ENCODE measurements at regions not wholly inside any gene's neighbourhood (a gene's known extent, or its start where the extent isn't known, plus 50 kb on each side); places are given as distances from the start of the nearest gene placed in this dataset.

GRCh38 chr5:66513130-66513529 is 83.1 kb upstream of the MAST4 start:
- no peaks in the 10 kb centered on the region for H3K79me1 ChIP-seq (ENCODE audit: low read depth, low read length)
- H4K91ac ChIP-seq (ENCODE audit: low read depth, low read length, poor library complexity) = no peak overlapping the region
- no CpG with 5 or more reads among the region's 3 CpGs for WGBS, 2 donors (ENCODE audit: extremely low coverage in 2 of 2, insufficient read length in 2 of 2, insufficient replicate concordance in 1 of 2)
- H2AFZ ChIP-seq (ENCODE audit: low read length) = no peak overlapping the region
- no peak overlapping the region for H4K8ac ChIP-seq (ENCODE audit: low read depth, low read length)
- H3K27ac ChIP-seq (replicated peaks; ENCODE audit: low read length) = no peak overlapping the region
- H3K23ac ChIP-seq (ENCODE audit: low read depth, low read length, poor library complexity) = no peak overlapping the region
- H3K18ac ChIP-seq (ENCODE audit: low read length) = no peak overlapping the region
- H3K9me3 ChIP-seq (replicated peaks in 1 of 2; ENCODE audit: control insufficient read depth in 2 of 2, insufficient read depth in 1 of 2, low read depth in 1 of 2, low read length in 2 of 2) = no peaks in the 10 kb centered on the region
- DNase-seq (ENCODE audit: low spot score) = no peak
- H2BK15ac ChIP-seq (ENCODE audit: low read length) = no peak overlapping the region
- no peak overlapping the region for H3K4me3 ChIP-seq (ENCODE audit: low read length in 2 of 2)
- H3K4me2 ChIP-seq (ENCODE audit: insufficient read depth, low read length, poor library complexity, severe bottlenecking) = no peak overlapping the region
- H3K14ac ChIP-seq (ENCODE audit: low read length) = no peak overlapping the region
- no peaks in the 10 kb centered on the region for H3K36me3 ChIP-seq (replicated peaks in 1 of 2; ENCODE audit: control insufficient read depth in 2 of 2, insufficient read depth in 2 of 2, low read length in 2 of 2)
- no peak overlapping the region for H2AK5ac ChIP-seq (ENCODE audit: low read depth, low read length)
- H3K4ac ChIP-seq (ENCODE audit: low read length) = no peak overlapping the region
- no peak overlapping the region for H2BK120ac ChIP-seq (ENCODE audit: low read depth, low read length)
- H2BK12ac ChIP-seq (ENCODE audit: low read length) = no peak overlapping the region
- H3K4me1 ChIP-seq (ENCODE audit: control insufficient read depth in 2 of 2, insufficient read depth in 1 of 2, low read depth in 1 of 2, low read length in 2 of 2) = no peaks in the 10 kb centered on the region
- H3K27me3 ChIP-seq (ENCODE audit: control insufficient read depth in 3 of 3, insufficient read depth in 3 of 3, low read depth in 1 of 3, low read length in 3 of 3) = no peaks in the 10 kb centered on the region
- H3K9ac ChIP-seq (ENCODE audit: low read depth, low read length, poor library complexity) = no peak overlapping the region
- H2BK5ac ChIP-seq (ENCODE audit: low read length) = no peak overlapping the region

GRCh38 chr5:66515209-66515608 is 81.0 kb upstream of the MAST4 start:
- no peak overlapping the region for H2BK120ac ChIP-seq (ENCODE audit: low read depth, low read length)
- WGBS, 2 donors (ENCODE audit: extremely low coverage in 2 of 2, insufficient read length in 2 of 2, insufficient replicate concordance in 1 of 2) = no CpG with 5 or more reads among the region's 5 CpGs

DNA sequence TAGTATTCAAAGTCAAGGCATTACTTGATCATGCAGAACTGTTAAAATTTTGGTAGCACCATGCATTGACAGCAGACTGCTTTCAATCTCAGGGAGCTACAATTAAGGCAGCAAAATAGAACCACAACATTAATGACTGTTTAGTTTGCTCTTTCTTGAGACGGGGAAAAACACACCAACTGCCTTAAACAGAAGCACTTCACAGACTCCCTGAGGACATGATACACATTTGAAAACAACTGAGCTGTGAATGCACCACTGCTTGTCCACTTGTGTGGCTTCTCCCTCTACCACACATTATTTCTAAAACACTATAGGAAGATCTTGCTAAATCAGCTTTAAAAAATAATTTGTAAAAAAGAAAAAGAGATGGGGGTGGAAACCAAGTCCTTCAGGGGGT is 79.6 kb upstream of the MAST4 start:
- H3K4me3 ChIP-seq (ENCODE audit: low read length in 2 of 2) = no peak overlapping the region
- no peak overlapping the region for H2BK5ac ChIP-seq (ENCODE audit: low read length)
- no peaks in the 10 kb centered on the region for H3K4me1 ChIP-seq (ENCODE audit: control insufficient read depth in 2 of 2, insufficient read depth in 1 of 2, low read depth in 1 of 2, low read length in 2 of 2)
- DNase-seq (ENCODE audit: low spot score) = no peak
- H3K9me3 ChIP-seq (replicated peaks in 1 of 2; ENCODE audit: control insufficient read depth in 2 of 2, insufficient read depth in 1 of 2, low read depth in 1 of 2, low read length in 2 of 2) = peaks cover 0 to 11% of the 10 kb centered on the region in 2 donors
- H3K23ac ChIP-seq (ENCODE audit: low read depth, low read length, poor library complexity) = no peak overlapping the region
- H3K9ac ChIP-seq (ENCODE audit: low read depth, low read length, poor library complexity) = no peak overlapping the region
- H2BK12ac ChIP-seq (ENCODE audit: low read length) = no peak overlapping the region
- no peak overlapping the region for H3K4me2 ChIP-seq (ENCODE audit: insufficient read depth, low read length, poor library complexity, severe bottlenecking)
- H3K4ac ChIP-seq (ENCODE audit: low read length) = no peak overlapping the region
- H4K91ac ChIP-seq (ENCODE audit: low read depth, low read length, poor library complexity) = no peak overlapping the region
- H2AFZ ChIP-seq (ENCODE audit: low read length) = no peak overlapping the region
- H2BK15ac ChIP-seq (ENCODE audit: low read length) = no peak overlapping the region
- no peaks in the 10 kb centered on the region for H3K79me1 ChIP-seq (ENCODE audit: low read depth, low read length)
- H3K27ac ChIP-seq (replicated peaks; ENCODE audit: low read length) = no peak overlapping the region
- H2AK5ac ChIP-seq (ENCODE audit: low read depth, low read length) = no peak overlapping the region
- H3K14ac ChIP-seq (ENCODE audit: low read length) = no peak overlapping the region
- H2BK120ac ChIP-seq (ENCODE audit: low read depth, low read length) = no peak overlapping the region
- H3K27me3 ChIP-seq (ENCODE audit: control insufficient read depth in 3 of 3, insufficient read depth in 3 of 3, low read depth in 1 of 3, low read length in 3 of 3) = no peaks in the 10 kb centered on the region
- no peak overlapping the region for H3K18ac ChIP-seq (ENCODE audit: low read length)
- no peaks in the 10 kb centered on the region for H3K36me3 ChIP-seq (replicated peaks in 1 of 2; ENCODE audit: control insufficient read depth in 2 of 2, insufficient read depth in 2 of 2, low read length in 2 of 2)
- no CpG with 5 or more reads among the region's 1 CpG for WGBS, 2 donors (ENCODE audit: extremely low coverage in 2 of 2, insufficient read length in 2 of 2, insufficient replicate concordance in 1 of 2)
- H4K8ac ChIP-seq (ENCODE audit: low read depth, low read length) = no peak overlapping the region

More at GRCh38 chr5:66515209-66515608, 81.0 kb upstream of the MAST4 start:
- Histone ChIP-seq H3K14ac (ENCODE audit: low read length) (no peak overlapping the region), H3K79me1 (ENCODE audit: low read depth, low read length) (no peaks in the 10 kb centered on the region), H3K4ac (ENCODE audit: low read length) (no peak overlapping the region), H3K4me1 (ENCODE audit: control insufficient read depth in 2 of 2, insufficient read depth in 1 of 2, low read depth in 1 of 2, low read length in 2 of 2) (no peaks in the 10 kb centered on the region), H3K27me3 (ENCODE audit: control insufficient read depth in 3 of 3, insufficient read depth in 3 of 3, low read depth in 1 of 3, low read length in 3 of 3) (no peaks in the 10 kb centered on the region), H2BK5ac (ENCODE audit: low read length) (no peak overlapping the region), H3K27ac (replicated peaks; ENCODE audit: low read length) (no peak overlapping the region), H3K9ac (ENCODE audit: low read depth, low read length, poor library complexity) (no peak overlapping the region), H3K4me2 (ENCODE audit: insufficient read depth, low read length, poor library complexity, severe bottlenecking) (no peak overlapping the region), H2AFZ (ENCODE audit: low read length) (no peak overlapping the region), H3K36me3 (replicated peaks in 1 of 2; ENCODE audit: control insufficient read depth in 2 of 2, insufficient read depth in 2 of 2, low read length in 2 of 2) (no peaks in the 10 kb centered on the region), H3K18ac (ENCODE audit: low read length) (no peak overlapping the region), H4K8ac (ENCODE audit: low read depth, low read length) (no peak overlapping the region), H2AK5ac (ENCODE audit: low read depth, low read length) (no peak overlapping the region), H4K91ac (ENCODE audit: low read depth, low read length, poor library complexity) (no peak overlapping the region), H2BK12ac (ENCODE audit: low read length) (no peak overlapping the region), H3K23ac (ENCODE audit: low read depth, low read length, poor library complexity) (no peak overlapping the region), H3K9me3 (replicated peaks in 1 of 2; ENCODE audit: control insufficient read depth in 2 of 2, insufficient read depth in 1 of 2, low read depth in 1 of 2, low read length in 2 of 2) (no peaks in the 10 kb centered on the region), H2BK15ac (ENCODE audit: low read length) (no peak overlapping the region), H3K4me3 (ENCODE audit: low read length in 2 of 2) (no peak overlapping the region)
- no peak for DNase-seq (ENCODE audit: low spot score)

DNA sequence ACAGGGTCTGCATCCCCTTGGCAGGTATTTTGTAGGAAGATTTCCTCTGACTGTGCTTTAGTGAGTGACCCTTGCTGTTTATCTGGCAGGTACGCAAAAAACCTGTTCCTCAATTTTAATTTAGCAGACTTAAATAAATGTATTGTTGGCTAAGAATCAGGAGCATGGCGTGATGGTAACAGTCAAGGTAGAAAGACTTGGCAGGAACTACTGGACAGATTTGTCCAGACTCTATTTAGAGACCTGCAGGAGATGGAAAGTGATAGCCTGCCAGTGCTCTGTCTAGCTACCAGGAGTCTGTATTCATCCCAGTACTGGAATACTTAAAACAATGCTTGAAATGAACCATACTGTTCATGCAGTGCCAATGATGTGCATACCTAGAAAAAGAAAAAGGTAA is 78.8 kb upstream of the MAST4 start:
- Histone ChIP-seq H3K4me3 (ENCODE audit: low read length in 2 of 2) (no peak overlapping the region), H3K4me2 (ENCODE audit: insufficient read depth, low read length, poor library complexity, severe bottlenecking) (no peak overlapping the region), H3K4ac (ENCODE audit: low read length) (no peak overlapping the region), H3K18ac (ENCODE audit: low read length) (no peak overlapping the region), H2BK5ac (ENCODE audit: low read length) (no peak overlapping the region), H2AK5ac (ENCODE audit: low read depth, low read length) (no peak overlapping the region), H3K27me3 (ENCODE audit: control insufficient read depth in 3 of 3, insufficient read depth in 3 of 3, low read depth in 1 of 3, low read length in 3 of 3) (no peaks in the 10 kb centered on the region), H2BK120ac (ENCODE audit: low read depth, low read length) (no peak overlapping the region), H4K8ac (ENCODE audit: low read depth, low read length) (no peak overlapping the region), H3K36me3 (replicated peaks in 1 of 2; ENCODE audit: control insufficient read depth in 2 of 2, insufficient read depth in 2 of 2, low read length in 2 of 2) (no peaks in the 10 kb centered on the region), H3K9ac (ENCODE audit: low read depth, low read length, poor library complexity) (no peak overlapping the region), H3K4me1 (ENCODE audit: control insufficient read depth in 2 of 2, insufficient read depth in 1 of 2, low read depth in 1 of 2, low read length in 2 of 2) (no peaks in the 10 kb centered on the region), H2BK12ac (ENCODE audit: low read length) (no peak overlapping the region), H2AFZ (ENCODE audit: low read length) (no peak overlapping the region), H3K23ac (ENCODE audit: low read depth, low read length, poor library complexity) (no peak overlapping the region), H3K9me3 (replicated peaks in 1 of 2; ENCODE audit: control insufficient read depth in 2 of 2, insufficient read depth in 1 of 2, low read depth in 1 of 2, low read length in 2 of 2) (peaks cover 0 to 11% of the 10 kb centered on the region in 2 donors), H4K91ac (ENCODE audit: low read depth, low read length, poor library complexity) (no peak overlapping the region), H3K14ac (ENCODE audit: low read length) (no peak overlapping the region), H2BK15ac (ENCODE audit: low read length) (no peak overlapping the region), H3K27ac (replicated peaks; ENCODE audit: low read length) (no peak overlapping the region), H3K79me1 (ENCODE audit: low read depth, low read length) (no peaks in the 10 kb centered on the region)
- no peak for DNase-seq (ENCODE audit: low spot score)
- no CpG with 5 or more reads among the region's 2 CpGs for WGBS, 2 donors (ENCODE audit: extremely low coverage in 2 of 2, insufficient read length in 2 of 2, insufficient replicate concordance in 1 of 2)

Measured in neuronal stem cell (in vitro differentiated cells).